DMS114 treated with DMSO at 0.1 percent for 48 hours (cell line): ENCODE measurements at regions not wholly inside any gene's neighbourhood (a gene's known extent, or its start where the extent isn't known, plus 50 kb on each side); places are given as distances from the start of the nearest gene placed in this dataset.

Experiments used
- DNase-seq: peaks from one replicate; lab custom pipeline; 2025; ENCODE audit not compliant: unreplicated experiment; lab: John Stamatoyannopoulos, UW

DNA sequence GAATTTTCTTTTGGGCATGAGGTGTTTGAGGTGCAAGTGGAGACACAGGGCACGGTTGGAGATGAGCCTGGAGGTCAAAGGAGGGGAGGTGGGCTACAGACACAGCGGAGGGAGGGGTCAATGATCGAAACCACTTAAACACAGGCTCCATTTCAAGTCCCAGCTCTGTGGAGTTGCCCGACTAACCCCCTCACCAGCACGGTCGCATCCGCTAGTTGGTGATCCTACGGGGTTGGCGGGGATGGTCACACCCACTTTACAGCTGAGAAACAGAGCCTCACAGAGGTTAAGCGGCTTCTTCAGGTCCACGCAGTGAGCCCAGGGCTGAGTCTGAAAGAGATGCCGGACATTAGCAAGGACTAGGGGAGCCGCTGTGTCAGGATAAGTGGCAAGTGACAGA is 60.1 kb upstream of the RUNX3 start:
- DNase-seq: no peak

DNA sequence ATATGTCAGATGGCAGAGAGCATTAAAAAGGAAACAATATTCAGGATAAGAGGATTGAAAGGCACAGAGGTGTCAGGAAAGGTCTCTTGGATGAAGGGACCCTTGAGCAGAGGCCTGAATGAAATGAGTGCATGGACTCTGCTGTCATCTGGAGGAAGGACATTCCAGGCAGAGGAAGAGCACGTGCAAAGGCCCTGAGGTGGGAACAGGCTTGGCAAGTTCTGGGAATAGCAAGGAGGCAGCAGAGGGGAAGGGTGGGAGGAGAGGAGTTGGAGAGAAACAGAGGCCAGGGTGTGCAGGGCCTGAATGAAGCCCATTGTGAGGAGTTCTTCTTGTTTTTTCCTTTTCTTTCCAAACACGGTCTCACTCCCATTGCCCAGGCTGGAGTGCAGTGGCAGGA is 59.0 kb upstream of the RUNX3 start:
- DNase-seq: no peak

DNA sequence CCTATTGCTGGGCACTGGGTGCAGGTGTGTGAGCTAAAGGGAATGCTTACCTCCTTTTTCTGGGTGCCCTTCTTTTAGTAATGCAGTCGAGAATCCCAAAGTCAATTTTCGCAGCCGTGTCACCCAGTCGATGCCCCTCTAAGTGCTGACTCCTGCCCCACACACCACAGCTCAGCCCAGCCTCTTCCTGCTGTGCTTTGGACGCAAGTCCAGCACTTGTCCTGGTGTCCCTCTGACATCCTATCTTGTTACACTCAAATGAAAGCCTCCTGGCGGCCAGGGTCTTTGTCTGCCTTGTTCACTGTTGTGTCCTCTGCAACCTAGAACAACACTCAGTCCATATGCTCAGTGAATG is 58.5 kb upstream of the RUNX3 start:
- no peak for DNase-seq

DNA sequence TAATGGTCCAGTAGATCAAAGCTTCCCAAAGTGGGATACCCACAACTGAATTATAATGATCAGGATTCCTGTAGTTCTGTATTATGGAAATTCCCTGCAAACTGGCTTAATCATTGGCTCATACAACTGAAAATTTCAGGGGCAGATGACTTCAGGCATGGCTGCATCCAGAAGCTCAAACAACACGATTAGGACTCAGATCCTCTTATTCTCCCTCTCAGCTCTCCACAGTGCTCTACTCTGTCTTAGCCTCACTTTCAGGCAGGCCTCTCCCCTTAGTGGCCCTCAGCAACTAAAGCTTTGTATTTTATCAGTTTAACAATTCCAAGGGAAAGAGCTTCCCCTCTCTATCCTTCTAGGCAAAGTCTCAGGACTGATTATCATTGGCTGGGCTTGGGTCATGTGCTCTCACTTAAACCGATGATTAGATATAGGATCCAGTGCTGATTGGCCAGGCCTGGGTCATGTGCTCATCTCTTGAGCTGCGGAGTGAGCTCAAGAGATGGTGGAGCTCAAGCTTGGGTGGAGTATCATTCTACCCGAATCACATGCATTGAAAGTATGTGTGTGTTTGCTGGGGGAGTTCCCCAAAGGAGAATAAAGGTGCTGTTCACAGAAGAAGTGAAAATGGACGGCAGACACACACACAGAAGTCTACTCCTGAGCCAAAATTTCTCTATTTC is 57.9 kb upstream of the RUNX3 start:
- no peak for DNase-seq

DNA sequence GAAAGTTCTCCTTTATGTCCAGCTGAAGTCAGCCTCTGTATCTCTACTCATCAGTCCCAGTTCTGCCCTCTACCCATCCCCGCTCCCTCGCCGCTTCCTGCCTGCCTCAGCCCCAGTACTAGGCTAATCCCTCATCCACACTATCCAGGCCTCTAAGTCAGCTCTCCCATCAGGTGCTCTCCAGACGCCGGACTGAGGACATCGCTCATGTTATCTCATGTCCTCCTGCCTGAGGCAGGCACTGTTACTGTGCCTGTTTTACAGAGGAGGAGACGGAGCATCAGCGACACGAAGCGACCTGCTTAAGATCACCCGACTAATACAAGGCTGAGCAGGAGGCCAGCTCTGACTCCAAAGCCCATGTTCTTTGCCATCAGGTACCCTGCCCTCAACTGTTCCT is 57.3 kb upstream of the RUNX3 start:
- DNase-seq: no peak

DNA sequence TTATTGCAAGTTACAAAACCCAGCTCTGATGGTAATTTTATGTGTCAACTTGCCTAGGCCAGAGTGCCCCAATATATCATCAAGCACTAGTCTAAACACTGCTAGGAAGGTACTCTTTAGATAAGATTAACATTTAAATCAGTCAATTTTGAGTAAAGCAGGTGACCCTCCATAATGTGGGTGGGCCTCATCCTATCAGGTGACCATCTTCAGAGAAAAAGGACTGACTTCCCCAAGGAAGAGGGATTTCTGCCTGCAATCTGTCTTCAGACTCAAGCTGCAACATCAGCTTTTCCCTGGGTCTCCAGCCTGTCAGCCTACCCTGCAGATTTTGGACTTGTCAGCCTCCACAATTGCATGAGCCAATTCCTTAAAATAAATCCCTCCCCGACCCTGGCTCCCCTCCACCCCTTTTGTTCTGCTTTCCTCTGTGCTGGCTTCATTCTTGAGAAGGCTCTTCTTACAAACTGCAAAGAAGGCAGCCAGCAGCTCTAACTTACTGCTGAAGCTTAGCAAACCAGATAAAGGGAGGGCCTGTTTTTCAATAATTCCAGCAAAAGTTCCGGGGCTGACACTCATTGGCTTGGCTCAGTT is 56.4 kb upstream of the RUNX3 start:
- no peak for DNase-seq

DNA sequence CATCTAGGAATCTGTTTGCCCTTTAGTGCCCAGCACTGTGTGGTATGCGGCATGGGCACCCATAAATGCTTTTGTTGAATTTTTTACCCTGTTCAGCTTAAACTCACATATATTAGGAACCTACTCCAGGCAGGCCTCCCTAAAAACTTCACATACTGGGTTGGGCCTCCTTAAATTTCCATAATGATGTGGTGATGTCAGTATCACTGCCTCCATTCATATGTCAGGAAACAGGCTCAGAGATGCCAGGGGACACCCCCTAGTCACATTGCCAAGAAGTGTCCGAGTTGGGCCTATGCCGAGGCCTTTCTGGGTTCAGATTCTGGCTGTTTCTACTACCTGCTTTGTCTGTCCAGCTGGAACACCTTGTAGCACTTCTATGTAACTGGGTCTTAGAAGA is 55.7 kb upstream of the RUNX3 start:
- no peak for DNase-seq

DNA sequence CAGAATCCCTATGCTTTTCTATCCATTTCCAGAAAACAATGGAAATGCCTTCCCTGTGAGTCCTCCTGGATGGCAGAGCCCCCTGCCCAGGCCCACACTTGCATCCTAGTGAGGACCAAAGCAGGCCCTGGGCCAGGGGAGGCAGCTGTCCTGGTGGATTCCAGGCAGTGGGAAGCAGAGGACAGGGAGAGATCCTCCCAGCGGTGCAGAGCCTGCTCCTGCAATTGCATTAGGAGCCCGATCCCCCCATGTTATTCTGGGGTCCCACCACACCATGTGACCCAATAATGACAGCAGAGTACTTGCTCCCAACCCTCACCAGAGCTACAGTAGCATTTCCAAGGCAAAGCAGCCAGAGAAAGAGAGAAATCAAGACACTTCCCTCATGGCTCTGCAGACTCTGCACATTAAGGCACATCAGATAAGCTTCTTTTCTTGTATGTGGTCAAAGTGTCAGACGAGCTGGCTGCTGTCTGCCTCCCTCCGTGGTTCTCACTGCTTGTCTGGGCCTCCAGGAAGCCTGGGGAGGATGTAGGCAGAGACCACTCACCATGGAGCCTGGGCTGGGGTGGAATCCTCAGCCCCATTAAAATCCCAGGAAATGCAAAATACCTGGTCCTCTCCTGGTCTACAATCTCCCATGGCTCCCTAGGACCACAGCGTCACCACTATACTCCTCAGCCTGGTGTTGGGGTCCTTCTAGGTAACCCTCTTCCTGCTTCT is 54.9 kb upstream of the RUNX3 start:
- no peak for DNase-seq

DNA sequence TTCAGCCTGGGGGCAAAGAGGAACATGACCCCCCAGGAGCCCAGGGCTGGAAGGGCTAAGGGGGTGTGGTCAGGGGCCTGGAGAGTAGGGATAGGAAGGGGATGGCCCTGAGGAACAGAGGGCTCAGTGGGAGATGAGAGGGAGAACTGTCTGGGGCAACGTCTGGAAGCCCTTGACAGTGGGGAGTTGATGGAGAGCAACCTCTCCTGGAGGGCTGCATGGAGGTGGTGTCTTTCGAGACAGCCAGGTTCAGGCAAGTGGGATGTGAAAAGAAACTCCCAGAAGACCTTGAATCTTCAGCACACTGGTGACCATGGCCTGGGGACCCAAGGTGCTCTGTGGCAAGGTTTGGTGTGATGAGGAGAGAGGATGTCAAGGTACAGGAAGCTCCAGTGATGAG is 54.2 kb upstream of the RUNX3 start:
- no peak for DNase-seq

DNA sequence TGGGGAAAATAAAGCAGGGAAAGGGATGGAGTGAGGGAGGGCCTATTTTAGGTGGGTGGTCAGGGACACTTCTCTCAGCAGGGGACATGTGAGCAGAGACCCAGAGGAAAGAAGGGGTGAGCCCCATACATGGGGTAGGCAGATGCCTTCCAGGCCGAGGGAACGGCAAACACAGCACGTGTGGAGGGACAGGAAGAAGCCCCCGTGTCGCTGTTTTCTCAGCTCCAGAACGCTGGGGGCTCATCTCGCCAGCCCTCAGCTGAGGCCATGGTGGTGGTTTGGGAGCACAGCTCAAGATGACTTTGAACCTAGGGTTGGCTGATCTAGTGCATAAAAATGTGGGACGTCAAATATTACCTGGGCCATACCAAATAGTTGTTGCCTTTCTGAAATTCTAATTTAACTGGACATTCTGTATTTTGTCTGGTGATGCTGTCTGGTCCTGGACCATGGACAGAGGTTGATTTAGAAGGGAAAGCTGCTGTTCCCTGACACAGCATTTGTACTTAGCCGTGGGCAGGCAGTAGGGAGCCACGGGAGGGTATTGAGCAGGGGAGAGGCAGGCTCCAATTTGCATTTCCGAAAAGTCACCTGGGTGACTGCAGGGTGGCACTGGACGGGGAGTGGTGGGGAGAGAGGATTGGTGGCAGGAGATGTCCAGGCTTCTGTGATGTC is 53.1 kb upstream of the RUNX3 start:
- no peak for DNase-seq

DNA sequence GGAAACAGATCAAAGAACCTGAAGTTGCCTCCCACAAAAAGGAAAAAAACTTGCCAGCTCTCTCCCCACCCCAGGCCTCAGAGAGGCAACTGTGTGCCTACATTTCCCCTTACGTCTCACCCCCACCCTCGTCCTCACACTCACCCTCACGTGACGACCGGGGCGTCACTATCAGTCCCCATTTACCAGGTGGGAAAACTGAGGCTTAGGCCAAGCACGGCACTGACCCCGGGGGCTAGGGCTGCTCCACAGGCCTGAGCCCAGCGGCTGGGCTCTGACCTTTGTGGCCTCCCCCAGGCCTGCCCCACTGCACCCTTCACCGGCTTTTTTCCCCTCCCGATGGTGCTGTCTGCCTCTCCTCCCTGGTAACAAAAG is 51.5 kb upstream of the RUNX3 start:
- DNase-seq: no peak

DNA sequence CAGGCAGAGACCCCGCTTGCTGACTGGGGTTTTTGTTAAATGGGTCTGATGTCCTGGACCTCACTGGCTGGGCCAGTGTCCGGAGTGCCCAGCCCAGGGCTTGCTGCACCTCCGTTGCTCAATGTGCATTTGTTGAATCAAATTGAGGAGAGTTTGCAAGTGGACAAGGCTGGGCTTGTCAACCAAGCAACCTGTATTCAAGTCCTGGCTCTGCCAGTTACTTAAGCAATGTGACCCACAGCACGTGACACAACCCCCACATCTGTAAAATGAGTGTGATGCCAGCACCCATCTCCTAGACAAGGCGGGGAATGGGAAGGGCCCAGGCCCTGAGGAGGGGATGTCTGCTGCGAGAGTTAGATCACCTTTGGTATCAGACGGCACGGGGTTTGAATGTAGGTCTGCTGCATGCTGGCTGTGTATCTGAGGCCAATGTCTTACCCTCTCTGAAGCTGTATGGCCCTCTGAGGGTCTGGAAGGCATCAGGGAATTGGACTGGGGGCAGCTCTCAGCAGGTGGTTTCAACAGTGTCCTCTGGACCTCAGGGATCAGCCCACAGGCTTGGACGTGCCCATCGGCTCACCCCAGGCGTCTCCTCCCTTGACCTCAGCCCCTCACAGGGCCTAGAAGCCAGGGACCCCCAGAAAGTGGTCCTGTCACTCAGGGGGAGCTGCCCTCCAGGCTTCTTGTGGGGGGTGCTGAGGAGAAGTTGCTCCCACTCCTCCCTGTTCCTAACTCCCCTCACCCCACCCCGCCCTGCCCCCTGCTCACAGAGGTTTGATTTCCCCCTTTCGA is 51.0 kb upstream of the RUNX3 start:
- DNase-seq: no peak
